ENCODE measurements at regions not wholly inside any gene's neighbourhood (a gene's known extent, or its start where the extent isn't known, plus 50 kb on each side); places are given as distances from the start of the nearest gene placed in this dataset.
"Not testable (repeated sequence)": the region's sequence is repeated elsewhere in the genome, so short reads cannot be mapped to it uniquely, and the experiment has no call there.

GRCh38 chr5:109630093-109630492, 59.6 kb upstream of the MAN2A1 start:
- no peak for DNase-seq (ENCODE audit: low spot score)

GRCh38 chr5:109628591-109628990, 61.1 kb upstream of the MAN2A1 start:
- DNase-seq (ENCODE audit: low spot score) = no peak

- not testable (repeated sequence) for DNase-seq (ENCODE audit: low spot score)
Observed at GRCh38 chr5:109621266-109621665, 68.5 kb upstream of the MAN2A1 start.

- no peak for DNase-seq (ENCODE audit: low spot score)
Observed at GRCh38 chr5:109620651-109621050, 69.1 kb upstream of the MAN2A1 start.

GRCh38 chr5:109619606-109620005, 70.1 kb upstream of the MAN2A1 start:
- DNase-seq (ENCODE audit: low spot score) = no peak

GRCh38 chr5:109619021-109619460, 70.7 kb upstream of the MAN2A1 start:
- no peak for DNase-seq (ENCODE audit: low spot score)

- DNase-seq (ENCODE audit: low spot score) = no peak
Observed at GRCh38 chr5:109614981-109615380, 74.7 kb upstream of the MAN2A1 start.

GRCh38 chr5:109614301-109614700, 75.4 kb upstream of the MAN2A1 start:
- no peak for DNase-seq (ENCODE audit: low spot score)

- DNase-seq (ENCODE audit: low spot score) = no peak
Observed at GRCh38 chr5:109612278-109612905, 77.3 kb upstream of the MAN2A1 start.

GRCh38 chr5:109611505-109611904, 78.2 kb upstream of the MAN2A1 start:
- no peak for DNase-seq (ENCODE audit: low spot score)

- no peak for DNase-seq (ENCODE audit: low spot score)
Observed at GRCh38 chr5:109611061-109611460, 78.7 kb upstream of the MAN2A1 start.

GRCh38 chr5:109610581-109610980, 79.1 kb upstream of the MAN2A1 start:
- DNase-seq (ENCODE audit: low spot score) = no peak

GRCh38 chr5:109605207-109605730, 84.5 kb upstream of the MAN2A1 start:
- no peak for DNase-seq (ENCODE audit: low spot score)

- DNase-seq (ENCODE audit: low spot score) = no peak
Observed at GRCh38 chr5:109604758-109605157, 85.0 kb upstream of the MAN2A1 start.

- DNase-seq (ENCODE audit: low spot score) = no peak
Observed at GRCh38 chr5:109601736-109602135, 88.0 kb upstream of the MAN2A1 start.

GRCh38 chr5:109597893-109598292, 91.8 kb upstream of the MAN2A1 start:
- no peak for DNase-seq (ENCODE audit: low spot score)

GRCh38 chr5:109594217-109594616, 95.5 kb upstream of the MAN2A1 start:
- DNase-seq (ENCODE audit: low spot score) = no peak

- no peak for DNase-seq (ENCODE audit: low spot score)
Observed at GRCh38 chr5:109590799-109591198, 98.9 kb upstream of the MAN2A1 start.

- peak; percentile 20 for DNase-seq (ENCODE audit: low spot score)
Observed at GRCh38 chr5:109589986-109590385, 99.7 kb upstream of the MAN2A1 start.

GRCh38 chr5:109589239-109589638, 100.5 kb upstream of the MAN2A1 start:
- no peak for DNase-seq (ENCODE audit: low spot score)

- no peak for DNase-seq (ENCODE audit: low spot score)
Observed at GRCh38 chr5:109588281-109589035, 101.3 kb upstream of the MAN2A1 start.

GRCh38 chr5:109584986-109585599, 104.6 kb upstream of the MAN2A1 start:
- DNase-seq (ENCODE audit: low spot score) = no peak

GRCh38 chr5:109580225-109580624, 109.5 kb upstream of the MAN2A1 start:
- DNase-seq (ENCODE audit: low spot score) = no peak
